Liver (tissue), 8 donors: ENCODE measurements at regions not wholly inside any gene's neighbourhood (a gene's known extent, or its start where the extent isn't known, plus 50 kb on each side); places are given as distances from the start of the nearest gene placed in this dataset.

Source experiments
- DNase-seq: peaks from one replicate; pipeline ENCODE4 v3.0.0-alpha.2; 2017; ENCODE audit warnings: low spot score
- H3K27ac ChIP-seq, 2 donors: one replicate each; pipeline ENCODE4 v1.7.0; 2013; ENCODE audit warnings: inconsistent platforms in 2 of 2, low read length in 2 of 2, control low read depth in 1 of 2, low read depth in 1 of 2, mild to moderate bottlenecking in 1 of 2
- H3K27me3 ChIP-seq, 4 donors: one replicate each; pipeline versions ENCODE4 v1.6.1 to v1.7.0; 2013; ENCODE audit warnings: low read length in 3 of 4, inconsistent platforms in 1 of 4, mild to moderate bottlenecking in 1 of 4, moderate library complexity in 1 of 4; ENCODE audit not compliant: control insufficient read depth in 4 of 4, insufficient read depth in 4 of 4
- H3K36me3 ChIP-seq, 4 donors: one replicate each; pipeline versions ENCODE4 v1.6.1 to v1.7.0; 2013; ENCODE audit warnings: low read length in 3 of 4, mild to moderate bottlenecking in 3 of 4, low read depth in 1 of 4, moderate library complexity in 1 of 4; ENCODE audit not compliant: control insufficient read depth in 4 of 4, insufficient read depth in 3 of 4
- H3K4me1 ChIP-seq, 4 donors: one replicate each; pipeline versions ENCODE4 v1.6.1 to v1.7.0; 2013; ENCODE audit warnings: low read length in 3 of 4, mild to moderate bottlenecking in 3 of 4, moderate library complexity in 1 of 4; ENCODE audit not compliant: control insufficient read depth in 4 of 4, insufficient read depth in 4 of 4
- H3K4me3 ChIP-seq, 3 donors: one replicate each; pipeline versions ENCODE4 v1.6.1 to v1.7.0; 2013; ENCODE audit warnings: low read length in 3 of 3, control low read depth in 1 of 3, low read depth in 1 of 3, mild to moderate bottlenecking in 1 of 3
- H3K9ac ChIP-seq, 2 donors: one replicate each; pipeline ENCODE4 v1.7.0; 2013; ENCODE audit warnings: low read length in 2 of 2, mild to moderate bottlenecking in 2 of 2, moderate library complexity in 2 of 2, control low read depth in 1 of 2, low read depth in 1 of 2
- H3K9me3 ChIP-seq, 4 donors: one replicate each; pipeline versions ENCODE4 v1.6.1 to v1.7.0; 2013; ENCODE audit warnings: low read length in 3 of 4; ENCODE audit not compliant: control insufficient read depth in 4 of 4
- EGR1 ChIP-seq, 2 donors: IDR thresholded peaks; 2 replicates each; pipeline ENCODE4 v1.6.1; 2016 to 2018; ENCODE audit warnings: antibody characterized with exemption in 2 of 2, low read depth in 2 of 2
- FOXA1 ChIP-seq: IDR thresholded peaks from 2 replicates; pipeline ENCODE4 v1.6.1; 2016; ENCODE audit warnings: antibody characterized with exemption
- FOXA2 ChIP-seq: IDR thresholded peaks from 2 replicates; pipeline ENCODE4 v1.6.1; 2016; ENCODE audit warnings: antibody characterized with exemption
- GABPA ChIP-seq, 2 donors: IDR thresholded peaks in 1 of 2; conservative IDR thresholded peaks in 1 of 2; 2 replicates each; pipeline ENCODE4 v1.6.1; 2016; ENCODE audit warnings: antibody characterized with exemption in 2 of 2, mild to moderate bottlenecking in 1 of 2, moderate library complexity in 1 of 2
- HNF4A ChIP-seq, 2 donors: conservative IDR thresholded peaks; 2 replicates each; pipeline ENCODE4 v1.6.1; 2016; ENCODE audit warnings: antibody characterized with exemption in 2 of 2, mild to moderate bottlenecking in 2 of 2
- HNF4G ChIP-seq: IDR thresholded peaks from 2 replicates; pipeline ENCODE4 v1.6.1; 2016; ENCODE audit warnings: antibody characterized with exemption
- JUND ChIP-seq, 2 donors: IDR thresholded peaks; 2 replicates each; pipeline ENCODE4 v1.6.1; 2016; ENCODE audit warnings: antibody characterized with exemption in 2 of 2
- NR2F2 ChIP-seq: IDR thresholded peaks from 2 replicates; pipeline ENCODE4 v1.6.1; 2016; ENCODE audit warnings: antibody characterized with exemption
- RAD21 ChIP-seq, 2 donors: IDR thresholded peaks; 2 replicates each; pipeline ENCODE4 v1.6.1; 2016; ENCODE audit warnings: antibody characterized with exemption in 2 of 2, mild to moderate bottlenecking in 2 of 2
- RXRA ChIP-seq, 2 donors: IDR thresholded peaks; 2 replicates each; pipeline ENCODE4 v1.6.1; 2017 to 2018; ENCODE audit warnings: antibody characterized with exemption in 2 of 2, mild to moderate bottlenecking in 1 of 2
- SP1 ChIP-seq: IDR thresholded peaks from 2 replicates; pipeline ENCODE4 v1.6.1; 2018; ENCODE audit warnings: antibody characterized with exemption, mild to moderate bottlenecking
- TAF1 ChIP-seq: conservative IDR thresholded peaks from 2 replicates; pipeline ENCODE4 v1.6.1; 2016; ENCODE audit warnings: antibody characterized with exemption, mild to moderate bottlenecking
- YY1 ChIP-seq: IDR thresholded peaks from 2 replicates; pipeline ENCODE4 v1.6.1; 2016; ENCODE audit warnings: antibody characterized with exemption, mild to moderate bottlenecking
- WGBS: extraction: QIAGEN DNeasy Blood & Tissue Kit; methylation state at CpG from one replicate; pipeline ENCODE4 v1.1.7; 2013; 5-methylcytosine and 5-hydroxymethylcytosine counted together
- TF ChIP-seq, protein P1 (sequence below): IDR thresholded peaks from 2 replicates; pipeline ENCODE4 v1.6.1; 2016; ENCODE audit warnings: antibody characterized with exemption
- TF ChIP-seq, protein P2 (sequence below): IDR thresholded peaks from 2 replicates; pipeline ENCODE4 v1.6.1; 2016; ENCODE audit warnings: antibody characterized with exemption
- TF ChIP-seq, protein P3 (sequence below): IDR thresholded peaks from 2 replicates; pipeline ENCODE4 v1.6.1; 2016; ENCODE audit warnings: antibody characterized with exemption
- TF ChIP-seq, protein P4 (sequence below): fragments of 150-350 bp; IDR thresholded peaks from 2 replicates; pipeline ENCODE4 v1.5.1; 2017; ENCODE audit warnings: improper control_type of control experiment, low read depth, low read length; ENCODE audit not compliant: missing input control
- TF ChIP-seq, protein P5 (sequence below): IDR thresholded peaks from 2 replicates; pipeline ENCODE4 v1.6.1; 2016; ENCODE audit warnings: antibody characterized with exemption, mild to moderate bottlenecking
- donor health status: healthy.
- donor health status: healthy.
- donor health status: healthy.
- donor health status: healthy.
- donor health status: healthy.

DNA sequence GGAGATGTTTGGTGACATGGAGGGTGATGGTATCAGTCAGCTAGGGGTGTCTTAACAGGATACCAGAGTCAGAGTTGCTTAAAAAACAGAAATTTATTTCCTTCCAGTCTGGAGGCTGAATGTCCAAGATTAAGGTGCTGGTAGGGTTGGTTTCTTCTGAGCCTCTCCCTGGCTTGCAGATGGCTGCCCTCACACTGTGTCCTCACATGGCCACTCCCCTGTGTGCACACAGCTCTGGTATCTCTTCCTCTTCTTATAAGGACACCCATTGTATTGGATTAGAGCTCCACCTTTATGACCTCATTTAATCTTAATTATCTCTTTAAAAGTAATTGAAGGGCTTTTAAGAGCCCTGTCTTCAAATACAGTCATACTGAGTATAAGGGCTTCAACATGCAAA lies 431.8 kb upstream of the MMS22L start:
- H3K9ac ChIP-seq: no peak overlapping the region
- H3K9me3 ChIP-seq: peaks cover 0 to 3% (median 0%) of the 10 kb centered on the region in 4 donors
- H3K27ac ChIP-seq: no peak overlapping the region
- no peak for TF ChIP-seq JUND (IDR thresholded peaks at IDR 0.05)
- H3K27me3 ChIP-seq: no peaks in the 10 kb centered on the region
- H3K36me3 ChIP-seq: no peaks in the 10 kb centered on the region
- H3K4me1 ChIP-seq: no peaks in the 10 kb centered on the region
- no peak overlapping the region for H3K4me3 ChIP-seq
- DNase-seq: no peak

DNA sequence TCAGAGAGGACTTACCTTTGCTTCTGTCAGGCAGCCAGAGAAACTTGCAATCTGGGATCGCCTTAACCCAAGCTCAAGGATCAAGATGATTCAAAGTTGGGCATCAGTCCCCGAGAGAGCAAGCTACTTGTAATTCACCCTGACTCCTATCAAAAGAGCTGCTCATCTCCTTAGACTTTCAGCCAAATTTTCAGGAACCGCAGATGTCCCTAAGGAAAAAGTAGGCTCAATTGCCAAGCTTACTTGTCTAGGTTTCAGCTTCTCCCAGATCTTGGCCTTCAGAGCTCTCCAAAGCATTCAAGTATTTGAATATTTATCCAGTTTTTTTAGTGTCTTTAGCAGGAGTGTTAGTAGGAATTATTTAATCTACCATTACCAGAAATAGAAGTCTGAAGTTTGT lies 434.1 kb upstream of the MMS22L start:
- H3K4me3 ChIP-seq: no peak overlapping the region
- no peak for DNase-seq
- 74% methylated on average over 3 of the region's 3 CpGs for WGBS
- no peak overlapping the region for H3K9ac ChIP-seq
- H3K27ac ChIP-seq: no peak overlapping the region
- TF ChIP-seq NR2F2 (no peak), TAF1 (no peak), GABPA (IDR thresholded peaks at IDR 0.05 in 1 of 2, conservative IDR thresholded peaks at IDR 0.05 in 1 of 2) (no peak), RXRA (IDR thresholded peaks at IDR 0.05) (no peak), FOXA1 (no peak), HNF4G (no peak), RAD21 (IDR thresholded peaks at IDR 0.05) (no peak), FOXA2 (no peak), SP1 (no peak), HNF4A (conservative IDR thresholded peaks at IDR 0.05) (no peak), YY1 (no peak), EGR1 (IDR thresholded peaks at IDR 0.05; ENCODE audit: low read depth in 2 of 2) (no peak), JUND (IDR thresholded peaks at IDR 0.05) (no peak)
- TF ChIP-seq, protein P1, sequence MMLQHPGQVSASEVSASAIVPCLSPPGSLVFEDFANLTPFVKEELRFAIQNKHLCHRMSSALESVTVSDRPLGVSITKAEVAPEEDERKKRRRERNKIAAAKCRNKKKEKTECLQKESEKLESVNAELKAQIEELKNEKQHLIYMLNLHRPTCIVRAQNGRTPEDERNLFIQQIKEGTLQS: no peak
- TF ChIP-seq, protein P2, sequence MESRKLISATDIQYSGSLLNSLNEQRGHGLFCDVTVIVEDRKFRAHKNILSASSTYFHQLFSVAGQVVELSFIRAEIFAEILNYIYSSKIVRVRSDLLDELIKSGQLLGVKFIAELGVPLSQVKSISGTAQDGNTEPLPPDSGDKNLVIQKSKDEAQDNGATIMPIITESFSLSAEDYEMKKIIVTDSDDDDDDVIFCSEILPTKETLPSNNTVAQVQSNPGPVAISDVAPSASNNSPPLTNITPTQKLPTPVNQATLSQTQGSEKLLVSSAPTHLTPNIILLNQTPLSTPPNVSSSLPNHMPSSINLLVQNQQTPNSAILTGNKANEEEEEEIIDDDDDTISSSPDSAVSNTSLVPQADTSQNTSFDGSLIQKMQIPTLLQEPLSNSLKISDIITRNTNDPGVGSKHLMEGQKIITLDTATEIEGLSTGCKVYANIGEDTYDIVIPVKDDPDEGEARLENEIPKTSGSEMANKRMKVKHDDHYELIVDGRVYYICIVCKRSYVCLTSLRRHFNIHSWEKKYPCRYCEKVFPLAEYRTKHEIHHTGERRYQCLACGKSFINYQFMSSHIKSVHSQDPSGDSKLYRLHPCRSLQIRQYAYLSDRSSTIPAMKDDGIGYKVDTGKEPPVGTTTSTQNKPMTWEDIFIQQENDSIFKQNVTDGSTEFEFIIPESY: no peak
- TF ChIP-seq, protein P3, sequence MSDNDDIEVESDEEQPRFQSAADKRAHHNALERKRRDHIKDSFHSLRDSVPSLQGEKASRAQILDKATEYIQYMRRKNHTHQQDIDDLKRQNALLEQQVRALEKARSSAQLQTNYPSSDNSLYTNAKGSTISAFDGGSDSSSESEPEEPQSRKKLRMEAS: no peak
- TF ChIP-seq, protein P4, sequence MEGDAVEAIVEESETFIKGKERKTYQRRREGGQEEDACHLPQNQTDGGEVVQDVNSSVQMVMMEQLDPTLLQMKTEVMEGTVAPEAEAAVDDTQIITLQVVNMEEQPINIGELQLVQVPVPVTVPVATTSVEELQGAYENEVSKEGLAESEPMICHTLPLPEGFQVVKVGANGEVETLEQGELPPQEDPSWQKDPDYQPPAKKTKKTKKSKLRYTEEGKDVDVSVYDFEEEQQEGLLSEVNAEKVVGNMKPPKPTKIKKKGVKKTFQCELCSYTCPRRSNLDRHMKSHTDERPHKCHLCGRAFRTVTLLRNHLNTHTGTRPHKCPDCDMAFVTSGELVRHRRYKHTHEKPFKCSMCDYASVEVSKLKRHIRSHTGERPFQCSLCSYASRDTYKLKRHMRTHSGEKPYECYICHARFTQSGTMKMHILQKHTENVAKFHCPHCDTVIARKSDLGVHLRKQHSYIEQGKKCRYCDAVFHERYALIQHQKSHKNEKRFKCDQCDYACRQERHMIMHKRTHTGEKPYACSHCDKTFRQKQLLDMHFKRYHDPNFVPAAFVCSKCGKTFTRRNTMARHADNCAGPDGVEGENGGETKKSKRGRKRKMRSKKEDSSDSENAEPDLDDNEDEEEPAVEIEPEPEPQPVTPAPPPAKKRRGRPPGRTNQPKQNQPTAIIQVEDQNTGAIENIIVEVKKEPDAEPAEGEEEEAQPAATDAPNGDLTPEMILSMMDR: no peak
- TF ChIP-seq, protein P5, sequence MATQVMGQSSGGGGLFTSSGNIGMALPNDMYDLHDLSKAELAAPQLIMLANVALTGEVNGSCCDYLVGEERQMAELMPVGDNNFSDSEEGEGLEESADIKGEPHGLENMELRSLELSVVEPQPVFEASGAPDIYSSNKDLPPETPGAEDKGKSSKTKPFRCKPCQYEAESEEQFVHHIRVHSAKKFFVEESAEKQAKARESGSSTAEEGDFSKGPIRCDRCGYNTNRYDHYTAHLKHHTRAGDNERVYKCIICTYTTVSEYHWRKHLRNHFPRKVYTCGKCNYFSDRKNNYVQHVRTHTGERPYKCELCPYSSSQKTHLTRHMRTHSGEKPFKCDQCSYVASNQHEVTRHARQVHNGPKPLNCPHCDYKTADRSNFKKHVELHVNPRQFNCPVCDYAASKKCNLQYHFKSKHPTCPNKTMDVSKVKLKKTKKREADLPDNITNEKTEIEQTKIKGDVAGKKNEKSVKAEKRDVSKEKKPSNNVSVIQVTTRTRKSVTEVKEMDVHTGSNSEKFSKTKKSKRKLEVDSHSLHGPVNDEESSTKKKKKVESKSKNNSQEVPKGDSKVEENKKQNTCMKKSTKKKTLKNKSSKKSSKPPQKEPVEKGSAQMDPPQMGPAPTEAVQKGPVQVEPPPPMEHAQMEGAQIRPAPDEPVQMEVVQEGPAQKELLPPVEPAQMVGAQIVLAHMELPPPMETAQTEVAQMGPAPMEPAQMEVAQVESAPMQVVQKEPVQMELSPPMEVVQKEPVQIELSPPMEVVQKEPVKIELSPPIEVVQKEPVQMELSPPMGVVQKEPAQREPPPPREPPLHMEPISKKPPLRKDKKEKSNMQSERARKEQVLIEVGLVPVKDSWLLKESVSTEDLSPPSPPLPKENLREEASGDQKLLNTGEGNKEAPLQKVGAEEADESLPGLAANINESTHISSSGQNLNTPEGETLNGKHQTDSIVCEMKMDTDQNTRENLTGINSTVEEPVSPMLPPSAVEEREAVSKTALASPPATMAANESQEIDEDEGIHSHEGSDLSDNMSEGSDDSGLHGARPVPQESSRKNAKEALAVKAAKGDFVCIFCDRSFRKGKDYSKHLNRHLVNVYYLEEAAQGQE: no peak
- H3K36me3 ChIP-seq: no peaks in the 10 kb centered on the region
- no peaks in the 10 kb centered on the region for H3K27me3 ChIP-seq
- no peaks in the 10 kb centered on the region for H3K4me1 ChIP-seq
- peaks cover 0 to 3% (median 0%) of the 10 kb centered on the region in 4 donors for H3K9me3 ChIP-seq
